Neutrophil (primary cell): ENCODE measurements at regions not wholly inside any gene's neighbourhood (a gene's known extent, or its start where the extent isn't known, plus 50 kb on each side); places are given as distances from the start of the nearest gene placed in this dataset.

Experiments used
- H3K27ac ChIP-seq: fragments of 200-600 bp; sonication (generic); 2 replicates; pipeline ENCODE4 v1.5.1; 2016; ENCODE audit warnings: mild to moderate bottlenecking, moderate library complexity
- H3K27me3 ChIP-seq: fragments of 200-600 bp; sonication (generic); 2 replicates; pipeline ENCODE4 v1.6.0; 2016; ENCODE audit warnings: mild to moderate bottlenecking
- H3K36me3 ChIP-seq: fragments of 200-600 bp; sonication (generic); 2 replicates; pipeline ENCODE4 v1.5.1; 2017
- H3K4me1 ChIP-seq, 2 experiments: fragments of 200-600 bp in 1 of 2; sonication (generic) in 1 of 2; 1 replicate in 1 of 2; 2 replicates in 1 of 2; pipeline versions ENCODE4 v1.5.1 to v1.6.1; 2013 to 2016; ENCODE audit warnings: low read depth in 1 of 2, low read length in 1 of 2, mild to moderate bottlenecking in 1 of 2, moderate library complexity in 1 of 2; ENCODE audit not compliant: control insufficient read depth in 1 of 2, insufficient read depth in 1 of 2
- H3K4me3 ChIP-seq, 2 experiments: fragments of 200-600 bp in 1 of 2; sonication (generic) in 1 of 2; 1 replicate in 1 of 2; 2 replicates in 1 of 2; pipeline ENCODE4 v1.5.1; 2013 to 2016; ENCODE audit warnings: low read depth in 1 of 2, low read length in 1 of 2, mild to moderate bottlenecking in 1 of 2, moderate library complexity in 1 of 2
- H3K9me3 ChIP-seq: fragments of 200-600 bp; sonication (generic); 2 replicates; pipeline ENCODE4 v1.5.1; 2016
- CTCF ChIP-seq: fragments of 200-600 bp; sonication (generic); IDR thresholded peaks from 2 replicates; pipeline ENCODE4 v1.5.1; 2016; ENCODE audit warnings: antibody characterized with exemption

GRCh38 chr11:21820176-21820575 is 372.7 kb upstream of the ANO5 start:
- Histone ChIP-seq H3K4me3 (no peak overlapping the region), H3K36me3 (no peaks in the 10 kb centered on the region), H3K4me1 (peaks cover 0 to 7% of the 10 kb centered on the region in 2 experiments), H3K27ac (no peak overlapping the region), H3K9me3 (no peaks in the 10 kb centered on the region), H3K27me3 (no peaks in the 10 kb centered on the region)
- TF ChIP-seq CTCF, result no peak

DNA sequence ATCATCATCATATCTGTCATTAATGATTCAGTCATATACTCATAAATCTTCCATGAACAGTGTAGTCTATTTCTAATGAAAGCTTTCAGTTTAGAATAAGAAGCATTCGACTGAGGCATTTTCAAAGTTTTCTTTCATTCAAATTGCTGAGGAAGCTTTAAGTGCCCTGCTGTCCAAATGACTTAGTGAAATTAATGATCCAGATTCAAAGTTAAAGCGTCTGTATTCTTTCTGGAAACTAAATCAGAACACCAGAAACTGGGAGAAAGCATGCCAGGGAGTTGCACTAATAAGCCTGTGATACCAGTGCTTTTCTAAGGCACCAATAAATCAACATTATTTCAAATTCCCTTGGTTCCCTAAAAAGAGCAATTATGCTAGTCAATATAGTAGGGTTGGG is 367.8 kb upstream of the ANO5 start:
- Histone ChIP-seq H3K36me3 (no peaks in the 10 kb centered on the region), H3K27me3 (no peaks in the 10 kb centered on the region), H3K4me1 (no peaks in the 10 kb centered on the region), H3K27ac (no peak overlapping the region), H3K9me3 (no peaks in the 10 kb centered on the region), H3K4me3 (no peak overlapping the region)
- no peak for TF ChIP-seq CTCF

GRCh38 chr11:21838427-21838826 is 354.5 kb upstream of the ANO5 start:
- TF ChIP-seq CTCF, result no peak
- Histone ChIP-seq H3K27ac (no peak overlapping the region), H3K9me3 (no peaks in the 10 kb centered on the region), H3K27me3 (no peaks in the 10 kb centered on the region), H3K4me3 (no peak overlapping the region), H3K4me1 (no peaks in the 10 kb centered on the region), H3K36me3 (no peaks in the 10 kb centered on the region)

DNA sequence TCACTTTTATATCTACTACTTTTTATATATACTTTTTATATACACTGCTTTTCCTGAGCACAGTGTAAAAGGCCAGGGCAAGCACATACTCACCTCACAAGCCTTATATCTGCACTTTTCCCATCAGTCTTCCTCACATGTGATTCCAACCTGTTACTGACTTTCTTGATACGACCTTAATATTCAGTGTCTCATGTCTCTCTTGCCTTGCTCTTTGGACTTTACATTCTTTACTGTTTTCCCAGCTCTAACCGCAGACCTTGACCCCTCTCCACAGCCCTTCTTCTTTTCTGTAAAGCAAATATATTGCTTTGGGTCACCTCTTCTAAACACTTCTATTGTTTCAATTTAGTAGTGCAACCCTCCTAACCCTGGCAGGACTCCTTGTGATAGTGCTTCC is 353.1 kb upstream of the ANO5 start:
- no peak for TF ChIP-seq CTCF
- H3K27ac ChIP-seq, result no peak overlapping the region
- H3K9me3 ChIP-seq, result no peaks in the 10 kb centered on the region
- no peaks in the 10 kb centered on the region for H3K4me1 ChIP-seq
- no peaks in the 10 kb centered on the region for H3K36me3 ChIP-seq
- no peak overlapping the region for H3K4me3 ChIP-seq
- no peaks in the 10 kb centered on the region for H3K27me3 ChIP-seq

GRCh38 chr11:21861314-21861713 is 331.6 kb upstream of the ANO5 start:
- Histone ChIP-seq H3K4me3 (no peak overlapping the region), H3K27ac (no peak overlapping the region), H3K36me3 (no peaks in the 10 kb centered on the region), H3K27me3 (no peaks in the 10 kb centered on the region), H3K9me3 (no peaks in the 10 kb centered on the region), H3K4me1 (no peaks in the 10 kb centered on the region)
- TF ChIP-seq CTCF, result no peak

DNA sequence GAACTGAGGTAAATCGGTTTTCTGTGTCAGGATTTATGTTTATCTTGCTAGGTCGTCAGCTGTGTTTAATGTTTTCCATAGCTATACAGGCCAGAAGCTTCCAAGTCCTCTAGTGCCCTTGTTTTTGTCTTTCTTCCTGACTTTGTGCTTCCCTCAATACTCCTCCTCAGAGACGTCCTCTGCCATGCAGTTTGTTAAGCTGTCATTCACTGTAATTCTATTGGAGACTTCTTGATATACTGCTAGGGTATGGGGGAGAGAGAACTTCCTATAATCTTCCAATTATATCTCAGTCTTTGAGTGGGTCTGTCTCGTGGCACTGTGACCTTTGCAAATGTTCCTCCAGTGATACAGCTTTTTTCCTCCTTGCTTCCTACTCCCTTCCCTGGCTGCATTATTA is 327.3 kb upstream of the ANO5 start:
- Histone ChIP-seq H3K27ac (no peak overlapping the region), H3K9me3 (no peaks in the 10 kb centered on the region), H3K36me3 (no peaks in the 10 kb centered on the region), H3K4me3 (no peak overlapping the region), H3K27me3 (no peaks in the 10 kb centered on the region), H3K4me1 (no peaks in the 10 kb centered on the region)
- no peak for TF ChIP-seq CTCF
